OCI-LY1 (cell line): ENCODE measurements at regions not wholly inside any gene's neighbourhood (a gene's known extent, or its start where the extent isn't known, plus 50 kb on each side); places are given as distances from the start of the nearest gene placed in this dataset.

Experiments
- EZH2 ChIP-seq: fragments of 200-600 bp; sonication (generic), shearing (Covaris generic); IDR thresholded peaks from 2 replicates; pipeline ENCODE4 v1.8.0; 2017; ENCODE audit warnings: borderline replicate concordance, mixed run types, mild to moderate bottlenecking, antibody characterized with exemption, low read length, moderate library complexity, mixed read lengths
- TF ChIP-seq, protein P1 (sequence below): fragments of 200-600 bp; sonication (generic), shearing (Covaris generic); IDR thresholded peaks from 2 replicates; pipeline ENCODE4 v1.5.1; 2017; ENCODE audit warnings: mild to moderate bottlenecking, antibody characterized with exemption, low read length, moderate library complexity, mixed read lengths

DNA sequence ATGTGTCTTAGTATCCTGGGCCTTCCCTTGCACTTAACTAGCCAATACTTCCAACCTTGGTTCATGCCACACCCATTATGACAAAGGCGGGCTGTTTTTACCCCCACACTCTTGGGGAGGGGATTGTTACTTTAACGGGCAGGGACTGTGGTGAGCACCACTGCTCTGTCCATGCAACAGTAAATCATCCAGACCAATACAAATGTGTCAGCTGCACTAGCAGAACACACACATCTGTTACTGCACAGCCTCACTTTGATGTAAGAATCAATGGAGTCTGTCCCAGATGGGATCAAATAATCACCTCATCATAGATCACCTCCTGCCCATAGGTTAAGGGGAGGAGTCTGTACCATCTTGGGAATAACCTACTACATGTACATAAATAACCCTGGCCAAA lies 58.1 kb downstream of the NPAP1 start:
- TF ChIP-seq, protein P1, sequence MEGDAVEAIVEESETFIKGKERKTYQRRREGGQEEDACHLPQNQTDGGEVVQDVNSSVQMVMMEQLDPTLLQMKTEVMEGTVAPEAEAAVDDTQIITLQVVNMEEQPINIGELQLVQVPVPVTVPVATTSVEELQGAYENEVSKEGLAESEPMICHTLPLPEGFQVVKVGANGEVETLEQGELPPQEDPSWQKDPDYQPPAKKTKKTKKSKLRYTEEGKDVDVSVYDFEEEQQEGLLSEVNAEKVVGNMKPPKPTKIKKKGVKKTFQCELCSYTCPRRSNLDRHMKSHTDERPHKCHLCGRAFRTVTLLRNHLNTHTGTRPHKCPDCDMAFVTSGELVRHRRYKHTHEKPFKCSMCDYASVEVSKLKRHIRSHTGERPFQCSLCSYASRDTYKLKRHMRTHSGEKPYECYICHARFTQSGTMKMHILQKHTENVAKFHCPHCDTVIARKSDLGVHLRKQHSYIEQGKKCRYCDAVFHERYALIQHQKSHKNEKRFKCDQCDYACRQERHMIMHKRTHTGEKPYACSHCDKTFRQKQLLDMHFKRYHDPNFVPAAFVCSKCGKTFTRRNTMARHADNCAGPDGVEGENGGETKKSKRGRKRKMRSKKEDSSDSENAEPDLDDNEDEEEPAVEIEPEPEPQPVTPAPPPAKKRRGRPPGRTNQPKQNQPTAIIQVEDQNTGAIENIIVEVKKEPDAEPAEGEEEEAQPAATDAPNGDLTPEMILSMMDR, result no peak
- TF ChIP-seq EZH2, result no peak
